Fibroblast of the conjunctiva (primary cell): ENCODE measurements at regions not wholly inside any gene's neighbourhood (a gene's known extent, or its start where the extent isn't known, plus 50 kb on each side); places are given as distances from the start of the nearest gene placed in this dataset.
A peak's percentile ranks its signal among the peaks of the same experiment; 100 is the strongest.

Experiments
- DNase-seq: peaks from one replicate; pipeline ENCODE4 v3.0.0-alpha.2; 2010; ENCODE audit warnings: low read depth

DNA sequence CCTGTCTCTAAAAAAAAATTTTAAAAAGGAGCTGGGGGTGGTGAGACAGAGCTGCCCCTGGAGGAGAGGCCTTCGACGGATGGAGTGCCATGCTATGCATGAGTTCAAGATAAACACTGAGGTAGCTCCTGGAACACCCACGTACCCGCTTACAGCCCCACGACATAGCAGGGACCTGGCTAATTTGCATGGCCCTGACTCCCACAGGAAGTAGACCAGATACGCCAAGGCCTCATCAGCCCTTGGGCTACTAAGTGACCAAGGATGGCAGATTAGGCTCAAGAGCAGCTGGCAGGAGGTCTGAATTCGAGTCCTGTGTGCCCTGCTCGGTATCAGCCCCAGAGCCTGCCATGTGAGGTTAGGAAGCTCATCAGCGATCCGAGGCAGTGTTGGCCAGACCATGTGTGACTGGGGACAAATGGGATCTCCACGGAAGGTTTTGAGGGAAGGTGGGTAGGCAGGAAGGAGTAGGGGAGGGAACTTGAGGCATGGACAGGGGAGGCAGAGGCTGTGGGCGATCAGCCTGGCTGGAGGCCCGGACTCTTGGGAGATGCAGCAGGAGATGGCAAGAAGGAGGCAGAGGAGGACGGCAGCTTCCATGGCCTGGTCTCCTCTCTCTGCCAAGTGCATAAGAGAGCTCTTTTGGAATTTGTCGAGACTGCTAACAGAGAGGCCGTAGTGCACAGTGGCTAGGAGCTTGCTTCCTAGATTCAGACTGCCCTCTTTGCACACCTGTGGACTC, 218.3 kb downstream of the GLI2 start:
- no peak for DNase-seq

DNA sequence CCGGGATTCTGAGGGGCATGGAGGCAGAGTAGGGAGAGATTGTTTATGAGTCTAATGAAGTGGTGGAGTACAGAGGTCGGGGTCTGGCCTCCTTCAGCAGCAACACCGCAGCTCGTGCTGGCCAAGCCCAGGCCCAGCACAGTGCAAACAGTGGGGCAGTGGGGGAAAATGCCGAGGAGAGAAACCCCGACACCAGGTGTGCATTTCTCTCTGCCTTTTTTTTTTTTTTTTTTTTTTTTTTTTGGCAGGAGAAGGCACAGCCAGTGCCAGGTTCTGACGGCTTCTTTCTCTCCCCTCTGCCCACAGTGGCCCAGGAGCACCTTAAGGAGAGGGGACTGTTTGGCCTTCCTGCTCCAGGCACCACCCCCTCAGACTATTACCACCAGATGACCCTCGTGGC, 219.3 kb downstream of the GLI2 start:
- no peak for DNase-seq

DNA sequence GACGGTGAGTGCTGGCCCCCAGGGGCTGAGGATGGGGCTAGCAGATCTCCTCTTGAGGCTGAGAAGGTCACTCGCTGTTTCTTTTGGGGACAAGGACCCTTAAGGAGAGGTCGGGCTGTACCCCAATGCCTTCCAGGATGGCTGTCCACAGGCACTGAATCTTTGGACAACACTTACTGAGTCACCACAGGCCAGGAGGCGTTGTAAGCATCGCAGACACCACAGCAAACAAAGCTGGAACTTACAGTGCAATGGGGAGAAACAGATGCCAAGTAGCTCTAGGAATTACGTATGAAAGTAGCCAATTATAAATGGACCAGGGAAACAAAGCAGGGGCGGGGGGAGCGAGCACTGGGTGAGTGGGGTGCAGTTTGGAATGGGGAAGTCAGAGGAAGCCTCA, 219.8 kb downstream of the GLI2 start:
- DNase-seq, result no peak

DNA sequence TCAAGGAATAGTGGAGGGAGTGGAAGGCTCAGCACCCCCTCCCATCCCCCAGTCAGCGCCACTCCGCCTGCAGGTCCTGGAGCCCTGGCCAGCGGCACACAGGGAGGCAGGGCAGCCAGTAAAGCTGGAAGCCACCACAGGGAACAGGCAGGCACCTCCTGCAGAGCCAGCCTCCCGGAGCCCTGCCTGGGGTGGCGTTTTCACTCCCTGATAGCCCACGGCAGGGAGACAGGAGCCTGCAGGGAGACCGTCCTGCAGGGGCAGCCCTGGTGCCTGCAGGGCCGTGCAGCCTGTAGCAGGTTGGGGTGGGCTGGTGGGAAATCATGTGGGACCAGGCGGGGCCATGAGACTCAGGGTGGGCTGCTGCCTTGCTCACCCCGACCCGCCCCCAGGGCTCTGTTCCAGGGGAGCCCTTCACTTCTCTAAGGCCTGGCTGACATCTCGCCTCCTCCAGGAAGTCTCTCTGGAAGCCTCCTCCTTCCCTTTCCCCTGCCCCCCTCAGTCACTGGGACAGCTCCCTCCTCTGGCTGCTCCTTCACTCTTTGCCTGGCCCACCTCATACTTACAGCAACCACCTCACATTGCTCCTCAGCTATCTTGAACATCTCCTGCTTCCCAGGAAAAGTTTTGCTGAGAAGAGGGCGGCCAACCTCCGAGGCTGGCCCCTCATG, 221.0 kb downstream of the GLI2 start:
- DNase-seq, result no peak

DNA sequence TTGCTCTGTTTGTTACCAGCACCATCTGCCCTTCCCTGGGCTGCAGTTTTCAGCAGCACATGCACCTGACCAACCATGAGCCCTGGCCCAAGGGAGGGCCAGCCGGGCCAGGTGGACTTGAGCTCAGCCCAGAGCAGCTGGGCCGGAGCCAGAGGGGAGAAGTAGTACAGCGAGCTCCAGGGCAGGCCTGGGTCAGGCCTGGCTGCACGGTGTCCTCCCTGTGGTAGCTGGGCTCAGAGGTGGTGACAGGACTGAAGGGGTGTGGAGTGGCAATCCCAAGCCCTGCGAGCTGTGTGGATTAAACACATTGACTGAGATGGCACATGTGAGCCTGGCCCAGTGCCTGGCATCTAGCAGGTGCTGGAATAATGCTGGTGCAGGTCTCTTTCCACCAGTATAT, 222.2 kb downstream of the GLI2 start:
- no peak for DNase-seq

DNA sequence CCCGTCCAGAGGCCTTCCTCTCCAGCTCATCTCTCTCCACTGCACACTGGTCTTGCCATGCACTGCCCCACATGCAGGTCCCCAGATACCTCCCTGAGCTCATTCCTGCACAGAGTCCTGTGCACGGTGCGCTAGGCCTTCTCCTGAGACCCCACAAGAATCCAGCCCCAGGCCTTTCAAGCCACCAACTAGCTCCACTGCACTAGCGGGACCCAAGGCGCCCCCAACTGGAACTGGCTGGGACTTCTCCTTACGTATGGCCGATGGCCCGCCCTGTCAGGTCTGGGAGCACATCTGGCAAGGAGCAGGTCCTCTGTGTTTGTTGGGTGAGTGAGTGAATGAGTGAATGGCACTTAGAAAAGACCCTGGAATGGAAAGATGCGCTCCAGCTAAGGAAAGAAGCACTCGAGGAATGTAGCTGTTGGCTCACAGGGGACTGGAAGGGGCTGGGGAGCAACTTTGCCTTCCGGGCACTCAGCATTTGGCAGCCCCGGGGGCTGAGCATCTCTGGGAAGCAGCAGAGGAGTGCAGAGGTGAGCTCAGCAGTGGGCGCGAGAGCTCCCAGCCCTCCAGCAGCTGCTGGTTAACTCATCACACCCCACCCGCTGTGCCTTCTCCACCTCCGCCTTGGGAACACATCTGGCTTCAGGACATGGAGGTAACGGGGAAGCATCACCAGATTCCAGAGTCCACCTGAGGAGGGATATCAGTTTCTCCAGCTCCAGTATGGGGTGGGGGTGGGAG, 223.1 kb downstream of the GLI2 start:
- DNase-seq, result peak; percentile 9

DNA sequence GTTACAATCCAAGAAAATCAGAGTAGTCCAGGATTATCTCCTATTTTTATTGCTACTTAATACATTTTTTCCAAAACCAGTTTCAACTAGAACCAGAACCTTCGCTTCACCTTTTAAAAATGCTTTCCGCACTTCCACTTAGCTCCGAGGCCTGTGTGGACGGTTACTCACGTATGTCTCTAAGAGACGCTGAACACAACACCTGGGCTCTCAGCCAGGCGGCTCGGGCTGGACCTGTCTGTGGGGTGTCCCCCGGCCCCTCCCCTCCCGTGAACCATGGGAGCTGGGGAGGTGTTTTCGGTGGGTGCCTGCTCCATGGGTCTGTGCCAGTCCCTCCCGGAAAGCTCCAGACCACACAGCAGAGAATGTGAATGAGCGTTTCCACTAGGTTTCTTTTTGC, 223.8 kb downstream of the GLI2 start:
- no peak for DNase-seq

DNA sequence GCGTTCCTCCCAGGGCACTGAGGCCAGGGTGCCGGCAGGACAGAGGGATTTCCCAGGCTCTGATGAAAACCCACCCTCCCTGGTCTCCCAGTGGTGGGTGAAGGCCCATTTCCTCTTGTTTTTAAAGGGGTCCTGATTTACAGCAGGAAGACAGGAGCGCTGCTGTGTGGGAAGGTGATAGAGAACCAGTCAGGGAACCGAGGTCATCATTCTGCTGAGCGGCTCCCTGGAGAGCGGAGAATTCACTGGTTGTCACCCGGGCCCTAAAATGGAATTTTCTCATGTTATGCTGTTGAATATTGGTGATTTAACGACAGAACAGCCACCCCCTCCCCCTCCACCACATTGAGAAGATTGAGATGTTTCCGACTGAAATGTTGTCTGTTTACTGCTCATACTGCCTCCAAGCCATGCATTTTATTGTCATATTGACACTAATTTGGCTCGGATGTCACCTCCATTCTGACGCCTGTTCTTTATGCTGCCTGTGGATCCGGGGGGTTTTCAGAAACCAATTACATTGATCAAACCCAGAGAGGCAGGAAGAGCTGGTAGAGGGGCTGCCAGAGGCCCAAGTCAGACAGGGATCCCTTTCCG, 225.2 kb downstream of the GLI2 start:
- DNase-seq, result no peak

DNA sequence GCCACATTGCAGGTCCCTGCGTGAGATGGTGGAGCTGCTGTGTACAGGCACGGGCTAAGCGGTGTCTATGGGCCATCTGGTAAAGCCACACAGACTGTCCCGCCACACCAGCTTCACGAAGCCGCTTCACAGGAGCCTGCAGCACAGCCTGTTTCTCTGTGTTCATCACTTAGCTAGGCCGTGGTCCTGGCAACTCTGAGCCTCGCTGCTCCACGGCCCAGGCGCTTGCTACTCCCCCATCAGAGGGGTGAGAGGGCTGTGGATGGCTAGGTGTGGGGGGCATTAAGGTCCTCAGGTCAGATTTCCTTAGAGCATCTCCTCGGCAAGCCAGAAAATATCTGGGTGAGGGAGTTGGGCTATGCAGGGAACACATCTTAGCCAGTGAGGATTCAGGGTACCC, 225.7 kb downstream of the GLI2 start:
- DNase-seq, result no peak

DNA sequence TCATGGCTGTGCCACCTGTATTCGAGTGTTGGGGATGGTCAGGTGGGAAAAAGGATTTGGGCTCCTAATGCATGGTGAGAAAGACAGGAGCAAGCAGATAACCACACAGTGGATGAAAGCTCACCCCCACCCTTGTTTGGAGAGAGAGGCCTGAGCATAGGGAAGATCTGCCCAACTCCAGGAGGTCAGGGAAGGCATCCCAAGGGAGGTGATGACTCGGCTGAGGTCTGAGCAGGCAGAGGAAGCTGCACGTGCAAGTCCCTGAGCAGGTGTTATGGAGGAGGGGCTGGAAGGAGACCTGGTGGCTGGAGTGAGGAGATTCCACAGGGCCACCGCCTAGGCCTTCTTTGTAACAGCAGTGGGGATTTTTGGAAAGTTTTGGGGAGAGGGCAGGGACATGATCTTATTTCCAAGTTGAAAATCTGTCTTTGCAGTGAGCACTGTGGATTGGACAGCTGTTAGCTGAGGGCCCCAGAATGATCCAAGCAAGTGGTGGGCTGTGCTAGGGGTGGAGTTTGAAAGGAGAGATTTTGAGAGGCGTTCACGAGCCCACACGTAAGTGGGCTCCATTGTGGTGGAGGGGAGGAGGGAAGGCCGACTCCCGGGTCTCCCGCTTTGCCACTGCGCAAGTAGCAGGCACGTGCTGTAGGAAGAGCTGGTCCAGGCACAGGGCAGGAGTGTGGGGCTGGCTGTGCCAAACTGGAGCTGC, 228.5 kb downstream of the GLI2 start:
- no peak for DNase-seq

DNA sequence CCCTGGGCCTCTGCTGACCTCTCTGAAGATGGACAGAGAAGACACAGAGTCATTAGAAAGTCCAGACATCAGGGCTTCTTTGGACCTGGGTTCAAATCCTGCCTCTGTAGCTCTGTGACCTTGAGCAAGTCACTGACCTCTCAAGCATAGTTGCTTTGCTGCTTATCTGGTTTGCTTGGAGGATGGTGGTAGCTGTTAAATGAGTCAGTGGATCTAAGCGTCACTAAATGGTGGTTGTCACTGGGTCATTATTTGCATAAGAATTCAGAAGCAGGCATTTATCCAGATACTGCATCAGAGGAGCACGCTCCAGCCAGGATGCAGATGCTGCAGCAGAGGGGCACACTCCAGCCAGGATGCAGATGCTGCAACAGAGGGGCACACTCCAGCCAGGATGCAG, 229.2 kb downstream of the GLI2 start:
- no peak for DNase-seq

DNA sequence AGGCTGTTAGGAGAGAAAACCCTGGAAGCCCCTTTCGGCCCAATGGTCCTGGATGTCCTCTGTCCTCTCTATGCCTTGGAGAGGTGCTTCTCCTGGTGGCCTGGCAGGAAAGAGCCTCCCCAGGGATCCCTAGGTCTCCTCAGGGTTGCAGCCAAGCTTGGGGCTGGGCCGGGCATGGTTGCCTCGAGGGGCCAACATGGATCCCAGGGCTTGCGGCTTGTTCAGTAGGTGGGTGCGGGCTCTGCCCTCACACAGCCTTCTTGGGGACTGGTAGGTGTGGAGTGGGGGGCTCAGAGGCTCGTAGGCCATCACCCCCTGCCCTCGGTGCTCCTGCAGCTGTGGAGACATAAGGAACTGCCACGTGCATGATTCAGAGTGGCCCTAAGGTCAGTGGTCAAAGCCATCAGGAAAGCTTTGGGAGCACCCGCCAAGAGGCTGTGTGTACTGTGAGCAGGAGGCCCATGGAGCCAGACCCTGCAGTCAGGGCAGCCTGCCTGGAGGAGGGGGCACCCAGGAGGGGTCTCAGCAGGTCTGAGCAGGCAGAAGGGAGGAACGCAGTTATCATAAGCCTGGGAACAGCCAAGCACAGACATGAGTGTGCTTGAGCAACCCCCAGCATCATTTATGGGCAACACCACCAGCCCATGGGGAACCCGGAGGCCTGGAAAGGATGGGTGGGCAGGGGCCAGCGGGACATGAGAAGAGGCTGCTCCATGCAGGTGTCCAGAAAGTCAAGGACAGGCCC, 231.0 kb downstream of the GLI2 start:
- no peak for DNase-seq

DNA sequence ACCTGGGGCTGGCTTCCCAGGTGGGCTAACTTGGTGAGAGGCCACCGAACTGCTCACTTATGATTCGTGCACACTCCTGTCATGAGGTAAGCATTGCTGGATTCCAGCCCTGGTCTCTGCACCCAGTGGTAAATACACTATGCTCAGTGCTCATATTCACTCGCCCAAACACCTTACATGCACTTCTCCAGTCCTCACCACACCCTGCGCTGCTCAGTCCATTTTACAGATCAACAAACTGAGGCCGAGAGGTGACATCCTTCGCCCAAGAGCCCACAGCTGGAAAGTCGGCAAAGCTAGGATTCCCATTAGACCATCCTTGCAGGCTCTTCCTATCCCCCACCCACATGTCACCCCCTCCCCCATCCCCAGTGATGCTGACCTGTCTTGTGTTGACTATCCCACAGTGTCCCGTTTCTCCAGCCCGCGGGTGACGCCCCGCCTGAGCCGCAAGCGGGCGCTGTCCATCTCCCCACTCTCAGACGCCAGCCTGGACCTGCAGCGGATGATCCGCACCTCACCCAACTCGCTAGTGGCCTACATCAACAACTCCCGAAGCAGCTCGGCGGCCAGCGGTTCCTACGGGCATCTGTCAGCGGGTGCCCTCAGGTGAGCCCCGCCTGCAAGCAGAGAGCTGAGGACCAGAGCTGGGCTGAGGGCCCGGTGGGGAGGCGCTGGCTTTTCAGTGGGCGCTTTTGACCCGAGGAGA, 232.8 kb downstream of the GLI2 start:
- DNase-seq, result no peak

DNA sequence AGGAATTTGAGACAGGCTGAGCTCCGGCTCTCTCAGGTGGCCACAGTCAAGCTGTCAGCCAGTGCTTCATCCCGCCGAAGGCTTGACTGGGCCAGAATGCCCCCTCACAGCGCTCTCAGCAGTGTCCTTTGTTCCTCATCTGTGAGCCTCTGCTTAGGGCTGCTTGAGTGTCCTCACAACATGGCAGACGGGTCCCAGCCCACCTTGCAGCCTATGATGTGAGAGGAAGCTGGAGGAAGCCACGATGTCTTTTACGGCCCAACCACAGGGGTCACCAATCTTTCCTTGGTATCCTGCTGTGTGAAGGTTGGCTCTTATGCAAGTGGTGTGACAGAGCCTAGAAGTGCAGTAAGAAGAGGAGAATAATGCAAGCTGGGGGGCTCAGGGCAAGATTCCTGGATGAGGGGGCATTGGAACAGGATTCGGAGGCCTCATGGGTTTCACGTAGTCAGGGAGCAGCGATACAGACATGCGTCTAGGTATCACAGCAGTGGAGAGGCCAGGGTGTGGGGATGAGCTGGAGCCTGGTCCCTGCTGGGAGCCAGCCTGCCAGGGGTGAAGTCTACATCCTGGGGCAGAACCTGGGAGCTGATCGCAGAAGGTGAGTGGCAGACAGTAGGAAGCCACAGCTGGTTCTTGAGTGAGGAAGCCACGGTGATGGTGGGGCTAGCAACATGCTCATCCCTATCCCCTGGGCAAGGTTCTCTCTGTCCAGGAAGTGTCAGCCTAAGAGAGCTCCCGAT, 234.1 kb downstream of the GLI2 start:
- DNase-seq, result no peak

DNA sequence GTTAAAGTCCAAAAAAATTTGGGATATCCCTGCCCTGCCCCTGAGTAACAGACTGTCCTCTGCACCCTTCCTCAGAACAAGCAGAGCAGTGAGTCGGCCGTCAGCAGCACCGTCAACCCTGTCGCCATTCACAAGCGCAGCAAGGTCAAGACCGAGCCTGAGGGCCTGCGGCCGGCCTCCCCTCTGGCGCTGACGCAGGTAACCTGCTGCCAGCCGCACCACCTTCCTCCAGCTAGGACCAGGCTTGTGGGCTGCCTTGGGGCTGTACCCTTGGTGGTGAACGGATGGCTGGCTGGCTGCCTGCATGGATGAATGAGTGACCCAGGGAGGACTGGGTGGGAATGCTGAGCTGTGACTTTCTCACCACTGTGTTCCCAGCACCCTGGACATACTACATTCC, 236.2 kb downstream of the GLI2 start:
- DNase-seq, result no peak

DNA sequence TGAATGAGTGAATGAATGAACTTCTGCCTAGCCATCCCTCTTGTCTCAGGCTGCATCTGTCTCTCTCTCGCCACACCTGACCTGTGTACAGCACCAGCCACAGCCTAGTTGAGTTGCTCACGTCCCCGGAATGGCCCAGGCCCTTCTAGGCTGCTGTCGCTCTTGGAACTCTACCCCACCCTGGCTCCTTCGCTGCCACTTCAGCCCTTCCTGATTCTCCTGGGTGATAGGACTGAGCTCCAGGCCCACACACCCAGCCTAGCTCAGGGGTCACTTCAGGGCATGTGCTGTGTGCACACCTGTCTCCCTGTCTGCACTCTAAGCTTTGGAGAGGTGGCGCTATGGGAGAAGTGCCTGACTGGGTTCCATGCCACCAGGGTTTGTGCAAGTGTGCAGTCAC, 236.6 kb downstream of the GLI2 start:
- DNase-seq, result no peak

DNA sequence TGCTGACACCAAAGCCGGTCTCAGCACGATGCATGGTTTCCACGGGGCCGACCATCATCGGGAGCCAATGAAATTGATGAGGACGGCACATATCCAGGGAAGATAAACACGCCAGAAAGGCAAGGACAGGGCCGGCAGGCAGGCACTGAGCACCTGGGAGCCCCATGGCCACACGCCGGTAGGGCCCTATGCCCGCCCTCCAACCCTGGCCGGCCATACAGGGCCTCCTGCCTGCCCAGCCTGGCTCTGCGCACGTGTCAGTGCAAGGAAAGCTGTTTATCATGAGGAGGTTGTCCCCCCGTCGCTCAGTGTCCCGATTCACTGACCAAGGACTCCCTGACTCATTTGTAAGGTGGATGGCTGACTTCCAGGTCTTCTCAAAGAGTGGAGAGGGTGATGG, 237.5 kb downstream of the GLI2 start:
- no peak for DNase-seq

DNA sequence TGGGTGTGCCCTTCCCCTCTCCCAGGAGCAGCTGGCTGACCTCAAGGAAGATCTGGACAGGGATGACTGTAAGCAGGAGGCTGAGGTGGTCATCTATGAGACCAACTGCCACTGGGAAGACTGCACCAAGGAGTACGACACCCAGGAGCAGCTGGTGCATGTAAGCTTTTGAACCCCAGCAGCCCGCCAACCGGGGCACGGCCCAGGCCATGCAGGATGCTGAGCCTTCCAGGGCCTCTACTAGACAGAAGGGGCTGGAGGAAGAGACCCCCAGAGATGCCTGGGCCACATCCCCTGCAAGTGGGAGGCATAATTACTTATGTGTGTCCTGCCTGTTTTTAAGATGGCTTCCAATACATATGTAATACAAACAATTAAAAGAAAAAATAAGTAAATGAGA, 239.3 kb downstream of the GLI2 start:
- DNase-seq, result no peak

DNA sequence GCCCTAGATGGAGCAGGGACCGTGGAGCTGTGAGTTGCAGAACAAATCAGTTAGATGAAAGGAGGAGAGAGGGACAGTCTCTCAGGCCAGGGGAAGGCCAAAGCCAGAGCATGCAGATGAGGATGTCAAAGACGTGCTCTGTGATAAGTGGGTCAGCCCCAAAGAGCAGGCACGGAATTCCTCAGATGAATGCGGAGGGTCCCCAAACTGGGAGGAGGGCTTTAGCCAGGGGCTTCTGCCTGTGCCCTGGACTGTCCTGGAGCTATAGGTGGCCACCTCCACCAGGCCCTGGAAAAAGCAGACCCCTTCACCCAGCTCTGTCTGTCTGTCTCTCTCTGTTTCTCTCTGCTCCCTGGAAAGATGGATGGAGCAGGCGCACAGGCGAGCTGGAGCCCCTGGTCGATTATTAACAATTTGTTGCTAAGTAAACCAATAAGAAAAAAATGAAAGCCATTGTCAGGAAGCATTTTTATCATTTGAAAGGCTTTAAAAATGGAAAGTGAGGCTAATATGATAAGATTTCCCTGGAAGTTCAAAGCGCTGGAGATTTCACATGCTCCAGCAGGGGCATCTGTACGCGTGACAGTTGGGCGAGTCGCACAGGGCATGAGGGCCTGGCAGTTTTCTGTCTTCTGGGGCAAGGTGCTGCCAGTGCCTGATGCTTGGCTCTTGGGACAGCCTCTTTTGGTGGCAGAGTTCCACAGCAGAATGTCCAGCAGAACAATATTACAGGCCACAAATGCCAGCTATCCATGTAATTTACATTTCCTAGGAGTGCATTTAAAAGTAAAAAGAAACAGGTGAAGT, 241.0 kb downstream of the GLI2 start:
- DNase-seq, result no peak
